ENCODE measurements at regions not wholly inside any gene's neighbourhood (a gene's known extent, or its start where the extent isn't known, plus 50 kb on each side); places are given as distances from the start of the nearest gene placed in this dataset.

DNA sequence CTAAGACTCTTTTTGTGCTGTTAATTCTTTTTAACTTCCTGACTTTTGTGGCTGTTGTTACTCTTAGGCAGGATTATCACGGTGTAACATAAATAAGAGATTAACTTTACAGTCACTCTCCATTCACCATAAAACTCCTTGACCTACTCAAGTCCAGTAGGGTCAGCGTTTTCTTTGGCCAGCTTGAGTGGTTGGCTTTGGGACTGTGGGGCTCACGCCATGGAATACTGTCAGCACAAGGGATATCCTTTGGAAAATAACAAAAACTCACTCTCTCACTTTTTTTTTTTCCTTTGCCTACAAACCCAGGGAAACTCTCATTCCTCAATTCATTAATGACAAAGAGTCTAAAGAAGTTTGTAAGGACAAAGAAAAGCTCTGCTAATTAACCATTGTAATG is 89.4 kb upstream of the TLL1 start:
- TF ChIP-seq, protein P1, sequence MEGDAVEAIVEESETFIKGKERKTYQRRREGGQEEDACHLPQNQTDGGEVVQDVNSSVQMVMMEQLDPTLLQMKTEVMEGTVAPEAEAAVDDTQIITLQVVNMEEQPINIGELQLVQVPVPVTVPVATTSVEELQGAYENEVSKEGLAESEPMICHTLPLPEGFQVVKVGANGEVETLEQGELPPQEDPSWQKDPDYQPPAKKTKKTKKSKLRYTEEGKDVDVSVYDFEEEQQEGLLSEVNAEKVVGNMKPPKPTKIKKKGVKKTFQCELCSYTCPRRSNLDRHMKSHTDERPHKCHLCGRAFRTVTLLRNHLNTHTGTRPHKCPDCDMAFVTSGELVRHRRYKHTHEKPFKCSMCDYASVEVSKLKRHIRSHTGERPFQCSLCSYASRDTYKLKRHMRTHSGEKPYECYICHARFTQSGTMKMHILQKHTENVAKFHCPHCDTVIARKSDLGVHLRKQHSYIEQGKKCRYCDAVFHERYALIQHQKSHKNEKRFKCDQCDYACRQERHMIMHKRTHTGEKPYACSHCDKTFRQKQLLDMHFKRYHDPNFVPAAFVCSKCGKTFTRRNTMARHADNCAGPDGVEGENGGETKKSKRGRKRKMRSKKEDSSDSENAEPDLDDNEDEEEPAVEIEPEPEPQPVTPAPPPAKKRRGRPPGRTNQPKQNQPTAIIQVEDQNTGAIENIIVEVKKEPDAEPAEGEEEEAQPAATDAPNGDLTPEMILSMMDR (IDR thresholded peaks at IDR 0.05) = no peak
- TF ChIP-seq ZFX (IDR thresholded peaks at IDR 0.05; ENCODE audit: borderline replicate concordance) = no peak
